IMR-90 (cell line): ENCODE measurements at regions not wholly inside any gene's neighbourhood (a gene's known extent, or its start where the extent isn't known, plus 50 kb on each side); places are given as distances from the start of the nearest gene placed in this dataset.
"Not testable (repeated sequence)": the region's sequence is repeated elsewhere in the genome, so short reads cannot be mapped to it uniquely, and the experiment has no call there.

ENCODE experiments used
- ATAC-seq: fragments of 200-7000 bp; cut with Tn5 transposase; 2 replicates; pipeline ENCODE4 v1.9.1; 2020; ENCODE audit warnings: low read depth, mild to moderate bottlenecking, moderate library complexity
- BruUV-seq: library from RNA; stranded (reverse); fragments of 400-500 nt; replicated peaks from 2 replicates; lab custom pipeline; 2021; lab: Mats Ljungman, UMichigan
- CTCF ChIA-PET: fragments of 300-600 bp; formaldehyde crosslinking; extraction: SDS; loops from one replicate; lab custom pipeline; 2021; ENCODE audit warnings: antibody characterized with exemption; lab: Yijun Ruan, JAX
- POLR2A ChIA-PET: fragments of 300-600 bp; sonication (Branson Sonifier 250); formaldehyde crosslinking; loops from one replicate; lab custom pipeline; 2022; ENCODE audit warnings: antibody characterized with exemption; ENCODE audit not compliant: unreplicated experiment; lab: Charles Lee
- DNase-seq: peaks from one replicate; pipeline ENCODE4 v3.0.0; 2013
- H2AFZ ChIP-seq: replicated peaks from 2 replicates; pipeline ENCODE3; 2013; ENCODE audit warnings: low read length, mild to moderate bottlenecking; ENCODE audit not compliant: poor library complexity
- H2AK5ac ChIP-seq: 2 replicates; pipeline ENCODE4 v1.6.1; 2013; ENCODE audit warnings: low read depth, low read length, inconsistent platforms
- H2AK9ac ChIP-seq: replicated peaks from 2 replicates; pipeline ENCODE3; 2013; ENCODE audit warnings: mild to moderate bottlenecking, low read depth, low read length, moderate library complexity; ENCODE audit not compliant: poor library complexity
- H2BK120ac ChIP-seq: 2 replicates; pipeline ENCODE4 v1.6.1; 2013; ENCODE audit warnings: low read depth, low read length, inconsistent platforms
- H2BK15ac ChIP-seq: 3 replicates; pipeline ENCODE4 v1.6.1; 2013; ENCODE audit warnings: low read depth, low read length, inconsistent platforms
- H2BK20ac ChIP-seq: 2 replicates; pipeline ENCODE4 v1.6.1; 2013; ENCODE audit warnings: low read depth, mild to moderate bottlenecking, inconsistent platforms, low read length, moderate library complexity
- H2BK5ac ChIP-seq: 2 replicates; pipeline ENCODE4 v1.6.1; 2013; ENCODE audit warnings: mild to moderate bottlenecking, low read depth, low read length, inconsistent platforms; ENCODE audit not compliant: poor library complexity, severe bottlenecking
- H3K14ac ChIP-seq: replicated peaks from 2 replicates; pipeline ENCODE4 v1.6.1; 2013; ENCODE audit warnings: low read depth, low read length, inconsistent platforms
- H3K18ac ChIP-seq: 2 replicates; pipeline ENCODE4 v1.6.1; 2013; ENCODE audit warnings: low read depth, low read length, control low read depth
- H3K23ac ChIP-seq: 2 replicates; pipeline ENCODE4 v1.6.1; 2013; ENCODE audit warnings: low read depth, low read length, inconsistent platforms
- H3K27ac ChIP-seq: 2 replicates; pipeline ENCODE4 v1.5.1; 2013; ENCODE audit warnings: mild to moderate bottlenecking, control low read depth, low read length; ENCODE audit not compliant: insufficient read depth
- H3K27me3 ChIP-seq: 2 replicates; pipeline ENCODE4 v1.6.1; 2013; ENCODE audit warnings: low read length; ENCODE audit not compliant: control insufficient read depth, insufficient read depth
- H3K36me3 ChIP-seq: 2 replicates; pipeline ENCODE4 v1.6.1; 2013; ENCODE audit warnings: low read length, mixed read lengths; ENCODE audit not compliant: control insufficient read depth, insufficient read depth
- H3K4ac ChIP-seq: 2 replicates; pipeline ENCODE4 v1.6.1; 2013; ENCODE audit warnings: low read depth, low read length, inconsistent platforms
- H3K4me1 ChIP-seq: 2 replicates; pipeline ENCODE4 v1.6.1; 2013; ENCODE audit warnings: low read length, mixed read lengths; ENCODE audit not compliant: control insufficient read depth, insufficient read depth
- H3K4me2 ChIP-seq: 2 replicates; pipeline ENCODE4 v1.6.1; 2013; ENCODE audit warnings: low read depth, mild to moderate bottlenecking, control low read depth, low read length, moderate library complexity
- H3K4me3 ChIP-seq: 2 replicates; pipeline ENCODE4 v1.5.1; 2013; ENCODE audit warnings: low read depth, mild to moderate bottlenecking, control low read depth, low read length, moderate library complexity; ENCODE audit not compliant: insufficient read depth
- H3K56ac ChIP-seq: 2 replicates; pipeline ENCODE4 v1.6.1; 2013; ENCODE audit warnings: low read length, inconsistent platforms; ENCODE audit not compliant: insufficient read depth; ENCODE audit errors: extremely low read depth
- H3K79me1 ChIP-seq, 2 experiments: 2 replicates each; pipeline ENCODE4 v1.6.1; 2013; ENCODE audit warnings: low read length in 2 of 2, inconsistent platforms in 1 of 2, low read depth in 1 of 2
- H3K9ac ChIP-seq: 2 replicates; pipeline ENCODE4 v1.6.1; 2013; ENCODE audit warnings: low read depth, low read length, control low read depth
- H3K9me1 ChIP-seq: 2 replicates; pipeline ENCODE4 v1.6.1; 2013; ENCODE audit warnings: low read length, inconsistent platforms; ENCODE audit not compliant: insufficient read depth
- H3K9me3 ChIP-seq: 2 replicates; pipeline ENCODE4 v1.6.1; 2013; ENCODE audit warnings: low read length; ENCODE audit not compliant: control insufficient read depth, insufficient read depth
- H4K20me1 ChIP-seq: 2 replicates; pipeline ENCODE4 v1.6.1; 2013; ENCODE audit warnings: low read length, inconsistent platforms; ENCODE audit not compliant: insufficient read depth
- H4K5ac ChIP-seq: 2 replicates; pipeline ENCODE4 v1.6.1; 2013; ENCODE audit warnings: mild to moderate bottlenecking, low read depth, low read length, control low read depth
- H4K8ac ChIP-seq, 2 experiments: 2 replicates each; pipeline ENCODE4 v1.6.1; 2013; ENCODE audit warnings: low read depth in 2 of 2, low read length in 2 of 2, control low read depth in 1 of 2, inconsistent platforms in 1 of 2
- H4K91ac ChIP-seq: 2 replicates; pipeline ENCODE4 v1.6.1; 2013; ENCODE audit warnings: low read depth, low read length, inconsistent platforms; ENCODE audit not compliant: insufficient read depth
- WGBS, 2 experiments: methylation state at CpG; one replicate each; pipeline versions ENCODE4 v1.1.5 to v1.1.7; 2013; ENCODE audit warnings: missing lambda C conversion rate in 2 of 2; ENCODE audit not compliant: insufficient read length in 1 of 2; ENCODE audit errors: extremely low coverage in 2 of 2; 5-methylcytosine and 5-hydroxymethylcytosine counted together
- dilution Hi-C: fragments of 300-500 bp; cut with HindIII; formaldehyde crosslinking; loops from one replicate; pipeline ENCODE4 v1.14.3; 2018; ENCODE audit warnings: low sequenced_read_pairs; ENCODE audit not compliant: unreplicated experiment
- in situ Hi-C: fragments of 300-500 bp; cut with MboI; formaldehyde crosslinking; loops from 3 replicates; pipeline ENCODE4 v1.14.3; 2019; ENCODE audit warnings: low sequenced_read_pairs, inconsistent platforms, mixed read lengths
- intact Hi-C: fragments of 100-400 bp; cut with micrococcal nuclease; formaldehyde crosslinking; loops from 2 replicates; pipeline ENCODE4 v1.10.0; 2022

DNA sequence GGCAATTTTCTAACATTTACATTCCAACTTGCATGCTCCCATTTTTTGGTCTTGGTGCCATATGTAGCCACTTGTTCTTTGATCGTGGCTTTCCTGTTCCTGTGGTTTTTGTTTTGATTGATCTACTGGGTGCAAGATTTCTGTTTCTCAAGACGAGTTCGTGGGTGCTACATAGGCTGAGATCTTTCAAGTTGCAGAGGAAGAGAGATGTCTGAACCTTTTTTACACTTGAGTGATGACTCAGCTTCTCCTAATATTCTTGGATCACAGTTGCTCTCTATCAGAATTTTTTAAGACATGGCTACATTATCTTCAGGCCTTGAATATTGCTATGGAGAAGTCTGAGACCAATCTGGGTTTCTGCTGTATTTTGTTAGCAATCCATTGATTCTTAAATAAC, 85.1 kb downstream of the SRGAP2 start:
- H3K36me3 ChIP-seq, BruUV-seq, H2BK120ac ChIP-seq, CTCF ChIA-PET, H4K20me1 ChIP-seq, DNase-seq, H3K14ac ChIP-seq, H2AFZ ChIP-seq, H4K5ac ChIP-seq, H2AK5ac ChIP-seq, H3K4me1 ChIP-seq, H3K27me3 ChIP-seq, dilution Hi-C loops, H4K91ac ChIP-seq, H3K9ac ChIP-seq, intact Hi-C loops, H3K79me1 ChIP-seq, H3K27ac ChIP-seq, H2AK9ac ChIP-seq, H3K56ac ChIP-seq, H2BK15ac ChIP-seq, H3K4me2 ChIP-seq, H3K18ac ChIP-seq, H3K4me3 ChIP-seq, H2BK20ac ChIP-seq, H2BK5ac ChIP-seq, H3K9me1 ChIP-seq, H4K8ac ChIP-seq, H3K9me3 ChIP-seq, POLR2A ChIA-PET, H3K4ac ChIP-seq, H3K23ac ChIP-seq, in situ Hi-C loops: not testable (repeated sequence)
- no CpG with 5 or more reads among the region's 3 CpGs for WGBS, 2 experiments
- peak; percentile 51; the same call in 1 of the 2 replicates for ATAC-seq

GRCh38 chr1:206297145-206298031, 94.0 kb downstream of the SRGAP2 start:
- H4K5ac ChIP-seq, H3K4me3 ChIP-seq, H3K9me1 ChIP-seq, H3K9me3 ChIP-seq, in situ Hi-C loops, H2AK5ac ChIP-seq, DNase-seq, H3K18ac ChIP-seq, H4K91ac ChIP-seq, H3K56ac ChIP-seq, H2BK20ac ChIP-seq, H3K79me1 ChIP-seq, CTCF ChIA-PET, H4K8ac ChIP-seq, H3K27me3 ChIP-seq, BruUV-seq, H3K36me3 ChIP-seq, H3K4me2 ChIP-seq, H2AK9ac ChIP-seq, H2AFZ ChIP-seq, H3K9ac ChIP-seq, H3K4me1 ChIP-seq, H3K14ac ChIP-seq, H3K4ac ChIP-seq, intact Hi-C loops, H4K20me1 ChIP-seq, H3K27ac ChIP-seq, H2BK15ac ChIP-seq, H3K23ac ChIP-seq, POLR2A ChIA-PET, dilution Hi-C loops, H2BK5ac ChIP-seq, H2BK120ac ChIP-seq: not testable (repeated sequence)
- peak; percentile 39 for ATAC-seq
- WGBS, 2 experiments, result no CpG with 5 or more reads among the region's 5 CpGs
